Liver (tissue), 3 donors: ENCODE measurements at regions not wholly inside any gene's neighbourhood (a gene's known extent, or its start where the extent isn't known, plus 50 kb on each side); places are given as distances from the start of the nearest gene placed in this dataset.

Experiments used
- FOXA2 ChIP-seq: IDR thresholded peaks from 2 replicates; pipeline ENCODE4 v1.6.1; 2016; ENCODE audit warnings: antibody characterized with exemption
- GABPA ChIP-seq, 2 donors: IDR thresholded peaks in 1 of 2; conservative IDR thresholded peaks in 1 of 2; 2 replicates each; pipeline ENCODE4 v1.6.1; 2016; ENCODE audit warnings: antibody characterized with exemption in 2 of 2, mild to moderate bottlenecking in 1 of 2, moderate library complexity in 1 of 2
- HNF4A ChIP-seq, 2 donors: conservative IDR thresholded peaks; 2 replicates each; pipeline ENCODE4 v1.6.1; 2016; ENCODE audit warnings: antibody characterized with exemption in 2 of 2, mild to moderate bottlenecking in 2 of 2
- JUND ChIP-seq, 2 donors: IDR thresholded peaks; 2 replicates each; pipeline ENCODE4 v1.6.1; 2016; ENCODE audit warnings: antibody characterized with exemption in 2 of 2
- MAX ChIP-seq: IDR thresholded peaks from 2 replicates; pipeline ENCODE4 v1.6.1; 2016; ENCODE audit warnings: antibody characterized with exemption
- RAD21 ChIP-seq, 2 donors: IDR thresholded peaks; 2 replicates each; pipeline ENCODE4 v1.6.1; 2016; ENCODE audit warnings: antibody characterized with exemption in 2 of 2, mild to moderate bottlenecking in 2 of 2
- REST ChIP-seq: IDR thresholded peaks from 2 replicates; pipeline ENCODE4 v1.6.1; 2016; ENCODE audit warnings: antibody characterized with exemption, mild to moderate bottlenecking
- SP1 ChIP-seq: IDR thresholded peaks from 2 replicates; pipeline ENCODE4 v1.6.1; 2018; ENCODE audit warnings: antibody characterized with exemption, mild to moderate bottlenecking
- TAF1 ChIP-seq: conservative IDR thresholded peaks from 2 replicates; pipeline ENCODE4 v1.6.1; 2016; ENCODE audit warnings: antibody characterized with exemption, mild to moderate bottlenecking
- YY1 ChIP-seq: IDR thresholded peaks from 2 replicates; pipeline ENCODE4 v1.6.1; 2016; ENCODE audit warnings: antibody characterized with exemption, mild to moderate bottlenecking
- ZBTB33 ChIP-seq: IDR thresholded peaks from 2 replicates; pipeline ENCODE4 v1.6.1; 2016; ENCODE audit warnings: antibody characterized with exemption
- TF ChIP-seq, protein P1 (sequence below): fragments of 150-350 bp; IDR thresholded peaks from 2 replicates; pipeline ENCODE4 v1.5.1; 2017; ENCODE audit warnings: improper control_type of control experiment, low read depth, low read length; ENCODE audit not compliant: missing input control
- TF ChIP-seq, protein P2 (sequence below): IDR thresholded peaks from 2 replicates; pipeline ENCODE4 v1.6.1; 2016; ENCODE audit warnings: antibody characterized with exemption
- donor health status: healthy.
- donor health status: healthy.

DNA sequence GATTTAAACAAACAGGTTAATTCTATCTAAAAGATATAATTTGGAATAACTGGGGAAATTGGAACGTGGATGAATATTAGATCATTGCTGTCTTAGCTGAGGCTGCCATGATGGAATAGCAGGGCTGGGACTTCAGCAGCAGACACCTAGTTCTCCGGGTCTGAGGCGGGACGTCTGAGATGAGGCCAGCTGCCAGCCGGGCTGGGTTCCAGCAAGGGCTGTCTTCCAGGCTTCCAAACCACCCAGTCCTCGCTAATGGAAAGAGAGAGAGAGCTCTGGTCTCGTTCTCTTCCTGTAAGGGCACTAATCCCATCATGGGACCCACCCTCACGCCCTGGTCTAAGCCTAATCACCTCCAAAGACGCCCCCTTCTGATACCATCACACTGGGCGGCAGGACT, 85.7 kb downstream of the ADRA2C start:
- TF ChIP-seq, protein P1, sequence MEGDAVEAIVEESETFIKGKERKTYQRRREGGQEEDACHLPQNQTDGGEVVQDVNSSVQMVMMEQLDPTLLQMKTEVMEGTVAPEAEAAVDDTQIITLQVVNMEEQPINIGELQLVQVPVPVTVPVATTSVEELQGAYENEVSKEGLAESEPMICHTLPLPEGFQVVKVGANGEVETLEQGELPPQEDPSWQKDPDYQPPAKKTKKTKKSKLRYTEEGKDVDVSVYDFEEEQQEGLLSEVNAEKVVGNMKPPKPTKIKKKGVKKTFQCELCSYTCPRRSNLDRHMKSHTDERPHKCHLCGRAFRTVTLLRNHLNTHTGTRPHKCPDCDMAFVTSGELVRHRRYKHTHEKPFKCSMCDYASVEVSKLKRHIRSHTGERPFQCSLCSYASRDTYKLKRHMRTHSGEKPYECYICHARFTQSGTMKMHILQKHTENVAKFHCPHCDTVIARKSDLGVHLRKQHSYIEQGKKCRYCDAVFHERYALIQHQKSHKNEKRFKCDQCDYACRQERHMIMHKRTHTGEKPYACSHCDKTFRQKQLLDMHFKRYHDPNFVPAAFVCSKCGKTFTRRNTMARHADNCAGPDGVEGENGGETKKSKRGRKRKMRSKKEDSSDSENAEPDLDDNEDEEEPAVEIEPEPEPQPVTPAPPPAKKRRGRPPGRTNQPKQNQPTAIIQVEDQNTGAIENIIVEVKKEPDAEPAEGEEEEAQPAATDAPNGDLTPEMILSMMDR, result no peak
- TF ChIP-seq TAF1 (no peak), SP1 (no peak), GABPA (IDR thresholded peaks at IDR 0.05 in 1 of 2, conservative IDR thresholded peaks at IDR 0.05 in 1 of 2) (no peak), REST (no peak), FOXA2 (no peak), RAD21 (IDR thresholded peaks at IDR 0.05) (no peak), HNF4A (conservative IDR thresholded peaks at IDR 0.05) (no peak), ZBTB33 (no peak), JUND (IDR thresholded peaks at IDR 0.05) (no peak), MAX (no peak), YY1 (no peak)
- TF ChIP-seq, protein P2, sequence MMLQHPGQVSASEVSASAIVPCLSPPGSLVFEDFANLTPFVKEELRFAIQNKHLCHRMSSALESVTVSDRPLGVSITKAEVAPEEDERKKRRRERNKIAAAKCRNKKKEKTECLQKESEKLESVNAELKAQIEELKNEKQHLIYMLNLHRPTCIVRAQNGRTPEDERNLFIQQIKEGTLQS, result no peak
